Parathyroid adenoma (tissue), 2 donors: ENCODE measurements at regions not wholly inside any gene's neighbourhood (a gene's known extent, or its start where the extent isn't known, plus 50 kb on each side); places are given as distances from the start of the nearest gene placed in this dataset.
"Not testable (repeated sequence)": the region's sequence is repeated elsewhere in the genome, so short reads cannot be mapped to it uniquely, and the experiment has no call there.

Source experiments
- H2AFZ ChIP-seq: fragments of 300-600 bp; sonication (generic); one replicate; pipeline ENCODE4 v1.7.0; 2017; ENCODE audit warnings: antibody characterized with exemption, mild to moderate bottlenecking
- H3K27ac ChIP-seq: fragments of 300-600 bp; sonication (generic); one replicate; pipeline ENCODE4 v1.7.0; 2017
- H3K27me3 ChIP-seq: fragments of 300-600 bp; sonication (generic); one replicate; pipeline ENCODE4 v1.7.0; 2017; ENCODE audit warnings: low read length; ENCODE audit not compliant: control insufficient read depth, insufficient read depth
- H3K36me3 ChIP-seq: fragments of 300-600 bp; sonication (generic); one replicate; pipeline ENCODE4 v1.7.0; 2017; ENCODE audit warnings: low read length; ENCODE audit not compliant: control insufficient read depth, insufficient read depth
- H3K4me1 ChIP-seq: fragments of 300-600 bp; sonication (generic); one replicate; pipeline ENCODE4 v1.7.0; 2017; ENCODE audit warnings: control low read depth
- H3K4me2 ChIP-seq: fragments of 300-600 bp; sonication (generic); one replicate; pipeline ENCODE4 v1.7.0; 2017; ENCODE audit warnings: low read length
- H3K4me3 ChIP-seq: fragments of 300-600 bp; sonication (generic); one replicate; pipeline ENCODE4 v1.7.0; 2017; ENCODE audit warnings: low read depth, low read length
- H3K79me2 ChIP-seq: fragments of 300-600 bp; sonication (generic); one replicate; pipeline ENCODE4 v1.7.0; 2017; ENCODE audit warnings: control low read depth
- H3K9ac ChIP-seq: fragments of 300-600 bp; sonication (generic); one replicate; pipeline ENCODE4 v1.7.0; 2017; ENCODE audit warnings: mild to moderate bottlenecking
- H3K9me3 ChIP-seq: fragments of 300-600 bp; sonication (generic); one replicate; pipeline ENCODE4 v1.7.0; 2017; ENCODE audit warnings: low read length; ENCODE audit not compliant: control insufficient read depth
- CTCF ChIP-seq: fragments of 300-600 bp; sonication (generic); IDR thresholded peaks from one replicate; pipeline ENCODE4 v1.7.0; 2017; ENCODE audit warnings: antibody characterized with exemption, mild to moderate bottlenecking
- donor health status: primary hyperparathyroidism.

GRCh38 chr4:57734104-57734670 is 624.0 kb upstream of the IGFBP7 start:
- H3K4me3 ChIP-seq, result no peak overlapping the region
- no peaks in the 10 kb centered on the region for H3K36me3 ChIP-seq
- no peak overlapping the region for H3K27ac ChIP-seq
- H3K9ac ChIP-seq, result no peak overlapping the region
- no peak overlapping the region for H2AFZ ChIP-seq
- no peak overlapping the region for H3K4me2 ChIP-seq
- no peaks in the 10 kb centered on the region for H3K27me3 ChIP-seq
- no peak for TF ChIP-seq CTCF
- no peaks in the 10 kb centered on the region for H3K9me3 ChIP-seq
- no peaks in the 10 kb centered on the region for H3K4me1 ChIP-seq
- H3K79me2 ChIP-seq, result no peaks in the 10 kb centered on the region

- H3K79me2 ChIP-seq, H3K27ac ChIP-seq, H3K27me3 ChIP-seq, H3K4me1 ChIP-seq, H2AFZ ChIP-seq, H3K4me3 ChIP-seq, H3K9ac ChIP-seq, H3K36me3 ChIP-seq, H3K9me3 ChIP-seq, H3K4me2 ChIP-seq: not testable (repeated sequence)
These were observed 619.8 kb upstream of the IGFBP7 start for GRCh38 chr4:57729775-57730570.

- H3K27ac ChIP-seq, result no peak overlapping the region
- no peaks in the 10 kb centered on the region for H3K4me1 ChIP-seq
- H3K27me3 ChIP-seq, result no peaks in the 10 kb centered on the region
- H2AFZ ChIP-seq, result no peak overlapping the region
- no peak overlapping the region for H3K4me2 ChIP-seq
- H3K36me3 ChIP-seq, result no peaks in the 10 kb centered on the region
- H3K9ac ChIP-seq, result no peak overlapping the region
- H3K79me2 ChIP-seq, result no peaks in the 10 kb centered on the region
- H3K4me3 ChIP-seq, result no peak overlapping the region
- no peak for TF ChIP-seq CTCF
- H3K9me3 ChIP-seq, result no peaks in the 10 kb centered on the region
These were observed 616.0 kb upstream of the IGFBP7 start for GRCh38 chr4:57726154-57726553.

- H3K27ac ChIP-seq, result no peak overlapping the region
- H3K4me2 ChIP-seq, result no peak overlapping the region
- TF ChIP-seq CTCF, result no peak
- no peaks in the 10 kb centered on the region for H3K9me3 ChIP-seq
- H3K27me3 ChIP-seq, result no peaks in the 10 kb centered on the region
- H2AFZ ChIP-seq, result no peak overlapping the region
- no peaks in the 10 kb centered on the region for H3K4me1 ChIP-seq
- H3K9ac ChIP-seq, result no peak overlapping the region
- H3K36me3 ChIP-seq, result no peaks in the 10 kb centered on the region
- H3K79me2 ChIP-seq, result no peaks in the 10 kb centered on the region
- no peak overlapping the region for H3K4me3 ChIP-seq
These were observed 609.3 kb upstream of the IGFBP7 start for GRCh38 chr4:57719456-57719855.

- H3K79me2 ChIP-seq, H3K27ac ChIP-seq, H3K27me3 ChIP-seq, H3K4me3 ChIP-seq, H2AFZ ChIP-seq, H3K9ac ChIP-seq, H3K4me2 ChIP-seq, H3K4me1 ChIP-seq, H3K36me3 ChIP-seq, H3K9me3 ChIP-seq: not testable (repeated sequence)
These were observed 604.1 kb upstream of the IGFBP7 start for GRCh38 chr4:57714313-57714712.
